NCI-H2107 (cell line): ENCODE measurements at regions not wholly inside any gene's neighbourhood (a gene's known extent, or its start where the extent isn't known, plus 50 kb on each side); places are given as distances from the start of the nearest gene placed in this dataset.
A peak's percentile ranks its signal among the peaks of the same experiment; 100 is the strongest.

ENCODE experiments used
- DNase-seq: peaks from one replicate; lab custom pipeline; 2025; lab: John Stamatoyannopoulos, UW

- no peak for DNase-seq
Observed at GRCh38 chr3:152054315-152054714, 180.9 kb downstream of the SUCNR1 start.

DNA sequence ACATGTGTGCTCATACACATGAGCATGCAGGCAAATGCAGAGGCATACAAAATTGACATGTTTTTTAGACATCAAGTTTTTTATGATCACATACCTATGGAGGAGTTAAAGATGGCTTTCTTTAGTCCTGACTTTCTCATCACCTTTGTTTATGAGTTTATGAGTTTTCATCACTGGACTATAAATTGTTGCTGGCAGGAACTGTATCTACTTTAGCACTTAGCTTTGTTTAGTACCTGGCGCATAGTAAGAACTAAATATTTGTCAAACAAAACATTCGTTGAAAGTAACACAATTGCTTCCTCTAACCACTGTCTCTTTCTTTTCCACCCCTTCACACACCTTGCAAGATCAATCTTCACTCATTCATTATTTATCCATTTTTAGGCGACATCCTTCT is 182.6 kb downstream of the SUCNR1 start:
- no peak for DNase-seq

DNA sequence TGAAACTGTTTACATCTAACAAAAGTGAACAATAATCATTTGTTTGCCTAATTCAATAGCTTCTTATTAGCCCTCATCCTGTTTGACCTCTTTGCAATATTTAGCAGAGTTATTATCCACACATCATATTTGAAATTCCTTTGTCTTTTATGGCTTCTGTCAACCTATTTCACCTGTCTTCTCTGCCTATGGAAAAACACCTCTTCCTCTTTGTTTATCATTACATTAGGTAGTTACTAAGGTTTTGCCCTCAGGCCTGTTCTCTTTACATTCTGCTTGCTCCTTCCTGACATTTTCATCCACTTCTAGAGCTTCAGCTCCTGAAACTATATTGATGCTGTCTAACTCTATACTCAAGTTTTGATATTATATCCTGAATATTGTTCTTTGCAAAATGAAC is 183.0 kb downstream of the SUCNR1 start:
- DNase-seq: no peak

GRCh38 chr3:152056987-152057386 is 183.5 kb downstream of the SUCNR1 start:
- no peak for DNase-seq

DNA sequence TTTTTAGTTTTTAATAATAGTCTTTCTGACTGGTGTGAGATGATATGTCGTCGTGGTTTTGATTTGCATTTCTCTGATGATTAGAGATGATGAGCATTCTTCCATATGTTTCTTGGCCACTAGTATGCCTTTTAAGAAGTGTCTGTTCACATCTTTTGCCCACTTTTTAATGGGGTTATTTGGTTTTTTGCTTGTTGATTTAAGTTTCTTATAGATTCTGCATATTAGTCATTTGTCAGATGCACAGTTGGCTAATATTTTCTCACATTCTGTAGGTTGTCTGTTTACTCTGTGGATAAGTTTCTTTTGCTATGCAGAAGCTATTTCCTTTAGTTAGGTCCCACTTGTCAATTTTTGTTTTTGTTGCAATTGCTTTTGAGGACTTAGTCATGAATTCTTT is 185.4 kb downstream of the SUCNR1 start:
- no peak for DNase-seq

GRCh38 chr3:152060701-152061100 is 187.3 kb downstream of the SUCNR1 start:
- DNase-seq: no peak

DNA sequence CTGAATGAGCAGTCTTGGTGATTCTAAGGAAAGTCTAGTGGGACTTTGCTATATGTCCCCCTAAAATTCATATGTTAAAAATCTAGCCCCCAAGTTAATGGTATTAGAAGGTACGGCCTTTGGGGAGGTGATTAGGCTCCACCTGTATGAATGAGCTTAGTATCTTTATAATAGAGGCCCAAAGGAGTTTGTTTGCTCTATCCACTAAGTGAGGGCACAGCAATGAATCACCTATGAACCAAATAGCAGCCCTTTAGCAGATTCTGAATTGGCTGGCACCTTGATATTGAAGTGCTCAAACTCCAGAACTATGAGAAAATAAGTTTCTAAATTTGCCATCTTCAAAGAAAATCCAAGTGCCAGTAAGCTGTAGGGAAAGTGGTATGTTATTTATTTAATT is 187.9 kb downstream of the SUCNR1 start:
- no peak for DNase-seq

DNA sequence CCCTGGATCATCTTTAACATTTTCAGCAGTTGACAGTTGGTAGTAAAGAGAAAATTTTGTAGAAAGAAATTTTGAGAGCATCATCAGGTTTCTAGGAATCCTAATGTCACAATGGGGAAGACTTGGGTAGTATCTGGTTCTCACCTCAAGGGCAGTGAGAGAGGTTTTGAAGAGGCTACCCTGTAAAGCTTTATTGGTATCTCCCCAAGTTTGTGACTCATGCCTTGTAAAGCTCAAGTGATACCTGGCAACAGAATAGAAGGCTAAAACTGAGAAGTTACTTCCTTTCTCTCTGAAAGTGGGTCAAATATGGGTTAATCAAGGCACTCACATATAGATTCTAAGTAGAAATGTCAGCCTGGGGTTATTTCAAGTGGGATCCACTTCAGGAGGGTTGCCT is 196.4 kb downstream of the SUCNR1 start:
- no peak for DNase-seq

DNA sequence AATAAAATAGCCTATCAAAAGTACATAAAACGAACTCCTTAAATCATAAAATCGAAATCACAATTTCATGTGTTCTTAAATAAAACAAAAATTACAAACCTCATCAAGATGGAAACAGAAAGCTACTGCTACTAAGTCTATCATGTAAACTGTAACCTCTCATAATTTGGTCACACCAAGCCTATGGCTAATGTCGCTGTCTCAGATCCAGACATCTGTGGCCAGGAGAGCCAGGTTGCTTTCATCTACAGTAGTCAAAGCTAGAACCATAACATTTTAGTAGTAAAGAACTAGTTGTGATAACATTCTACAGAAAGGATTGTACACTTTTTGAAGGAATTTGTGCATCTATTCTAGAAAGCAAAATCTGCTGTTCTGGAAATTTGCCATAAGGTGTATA is 197.4 kb upstream of the MBNL1 start:
- no peak for DNase-seq

- DNase-seq: no peak
Observed at GRCh38 chr3:152071924-152072323, 196.8 kb upstream of the MBNL1 start.

GRCh38 chr3:152073267-152073666 is 195.5 kb upstream of the MBNL1 start:
- no peak for DNase-seq

GRCh38 chr3:152076148-152076547 is 192.6 kb upstream of the MBNL1 start:
- no peak for DNase-seq

GRCh38 chr3:152079980-152080379 is 188.7 kb upstream of the MBNL1 start:
- DNase-seq: no peak

GRCh38 chr3:152083135-152083534 is 185.6 kb upstream of the MBNL1 start:
- peak; percentile 63 for DNase-seq

DNA sequence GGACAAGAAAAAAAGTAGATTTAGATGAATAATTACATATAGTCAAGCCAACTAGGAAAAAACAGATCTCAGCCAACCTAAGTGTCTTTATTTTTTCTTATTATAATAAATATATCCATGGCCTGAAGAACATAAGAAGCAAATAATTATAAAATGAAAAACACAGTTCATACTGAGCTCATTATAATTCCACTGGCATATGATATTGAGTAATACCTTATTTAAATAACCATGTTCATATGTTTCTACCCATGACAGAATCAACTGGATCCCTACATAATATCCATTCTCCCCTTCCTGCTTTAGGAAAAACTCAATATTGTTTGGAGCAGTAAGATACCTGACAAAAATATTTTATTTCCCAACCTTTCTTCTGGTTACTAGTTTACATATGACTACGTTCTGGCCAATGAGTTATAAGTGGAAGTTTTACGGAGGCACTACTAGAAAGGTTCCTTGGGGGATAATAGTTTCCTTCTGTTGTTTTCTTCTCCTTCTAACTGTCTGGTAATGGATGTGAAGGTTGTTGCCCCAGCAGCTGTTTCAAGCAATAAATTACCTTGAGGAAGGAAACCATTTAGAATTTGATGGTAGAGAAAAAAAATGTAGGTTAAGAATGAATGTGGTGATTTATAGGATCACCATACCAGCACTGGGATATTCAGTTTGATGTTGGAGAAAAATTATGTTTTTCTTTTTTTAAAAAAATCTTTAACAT is 184.1 kb upstream of the MBNL1 start:
- DNase-seq: no peak

DNA sequence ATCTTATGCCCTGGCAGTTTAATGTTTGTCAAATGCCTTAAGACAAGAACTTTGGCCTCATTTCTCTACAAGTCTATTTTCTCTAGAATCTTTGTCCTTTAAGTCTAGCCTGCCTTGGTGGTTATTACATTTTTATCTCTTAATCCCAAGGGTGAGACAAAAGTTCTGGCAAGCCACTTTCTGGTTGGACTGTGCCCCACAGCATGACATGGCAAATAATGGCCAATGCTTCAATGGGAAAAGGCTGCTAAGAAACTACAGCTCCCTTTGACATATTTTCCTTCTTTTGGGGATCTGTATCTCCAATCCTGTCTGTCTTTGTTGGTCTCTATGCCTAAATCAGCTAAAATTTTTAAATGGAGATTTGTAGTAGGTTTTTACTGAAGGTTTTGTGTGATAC is 181.6 kb upstream of the MBNL1 start:
- DNase-seq: no peak

DNA sequence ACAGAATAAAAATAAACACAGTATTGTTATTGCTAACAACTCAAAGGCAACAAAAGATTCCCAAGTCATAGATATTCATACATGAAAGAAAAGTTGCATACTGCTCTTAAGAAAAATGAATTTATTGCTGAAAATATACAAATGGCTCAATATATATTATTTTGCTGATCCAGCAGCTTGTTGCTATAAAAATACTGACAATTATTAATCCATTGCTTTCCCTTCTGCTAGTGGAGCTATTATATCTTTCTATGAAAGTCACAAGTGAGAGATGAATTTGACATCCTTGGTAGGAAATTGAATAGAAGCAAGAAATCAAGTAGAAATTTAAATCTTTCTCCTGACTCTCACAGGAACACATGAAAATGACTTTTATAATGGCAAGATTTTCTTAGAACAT is 179.2 kb upstream of the MBNL1 start:
- no peak for DNase-seq

DNA sequence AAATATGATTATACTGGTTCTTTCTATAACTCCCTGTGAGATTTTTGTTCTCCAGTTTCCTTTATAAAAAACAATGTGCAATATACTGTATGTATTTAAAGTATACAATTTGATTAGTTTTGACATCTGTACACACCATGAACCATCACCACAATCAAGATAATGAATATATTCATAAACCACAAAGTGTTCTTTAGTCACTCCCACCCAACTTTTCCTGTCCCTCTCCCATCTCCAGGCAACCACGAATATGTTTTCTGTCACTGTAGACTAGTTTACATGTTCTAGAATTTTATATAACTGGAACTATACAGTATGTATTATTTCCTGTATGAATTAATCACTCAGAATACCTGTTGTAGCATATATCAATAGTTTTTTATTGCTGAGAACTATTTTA is 177.0 kb upstream of the MBNL1 start:
- no peak for DNase-seq

- no peak for DNase-seq
Observed at GRCh38 chr3:152093901-152094300, 174.8 kb upstream of the MBNL1 start.

DNA sequence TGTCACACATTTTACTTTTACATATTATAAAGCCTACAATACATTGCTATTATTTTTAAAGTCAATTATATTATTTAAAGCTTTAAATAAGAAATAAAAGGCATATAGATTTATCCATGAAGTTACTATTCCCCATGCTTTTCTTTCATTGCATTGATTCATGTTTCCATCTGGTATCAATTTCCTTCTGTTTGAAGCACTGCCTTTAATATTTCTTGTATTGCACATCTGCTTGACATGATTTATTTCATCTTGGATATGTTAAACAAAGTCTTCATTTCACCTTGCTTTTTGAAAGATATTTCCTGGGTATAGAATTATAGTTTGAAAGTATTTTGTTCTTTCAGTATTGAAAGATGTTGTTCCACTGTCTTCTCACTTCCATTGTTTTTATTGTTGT is 174.3 kb upstream of the MBNL1 start:
- no peak for DNase-seq

- DNase-seq: no peak
Observed at GRCh38 chr3:152095472-152095871, 173.3 kb upstream of the MBNL1 start.

DNA sequence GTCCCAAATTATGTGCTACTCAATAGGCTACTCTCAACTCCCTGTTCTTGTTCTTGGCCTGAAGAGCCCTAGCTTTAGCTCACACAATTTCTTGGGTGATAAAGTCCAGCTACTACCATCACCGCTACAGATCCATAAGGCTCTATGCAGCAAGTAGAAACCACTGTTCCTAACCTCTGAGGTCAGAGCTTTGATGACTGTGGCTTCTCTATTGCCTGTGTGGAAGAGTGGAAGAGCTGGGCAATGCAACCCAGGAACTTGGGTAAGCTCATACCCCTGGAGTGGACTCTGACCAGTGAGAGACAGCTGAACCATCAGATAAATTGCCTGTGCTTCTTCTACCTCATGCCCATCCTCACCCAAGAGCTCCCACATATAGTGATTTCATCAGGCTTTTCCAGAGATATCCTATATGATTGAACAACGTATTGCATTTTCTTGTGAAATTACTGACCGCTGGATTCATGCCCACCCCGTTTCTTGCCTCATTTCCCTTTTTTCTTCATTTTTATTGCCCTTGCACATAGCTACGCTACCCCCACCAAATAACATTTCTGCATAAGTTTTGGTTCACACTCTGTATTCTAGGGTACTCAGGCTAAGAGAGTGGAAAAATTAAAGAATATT is 172.3 kb upstream of the MBNL1 start:
- no peak for DNase-seq

DNA sequence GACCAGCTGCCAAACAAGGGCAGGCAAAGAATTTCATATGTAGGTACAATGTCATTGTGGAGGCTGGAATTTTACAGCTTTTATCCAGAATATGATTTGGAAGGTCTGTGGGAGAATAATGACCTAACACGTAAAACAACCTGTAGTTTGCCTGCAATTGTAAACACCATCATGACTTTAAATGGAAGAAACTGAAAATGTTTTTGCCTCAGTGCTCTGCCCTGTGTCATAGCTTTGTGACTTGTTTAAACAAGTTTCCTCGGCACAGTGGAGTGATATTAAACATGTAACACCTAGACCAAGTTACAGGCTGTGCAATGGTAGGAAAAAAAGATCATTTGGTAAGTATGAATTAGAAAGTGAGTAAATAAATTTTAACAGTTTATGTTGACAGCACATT is 171.6 kb upstream of the MBNL1 start:
- no peak for DNase-seq

- no peak for DNase-seq
Observed at GRCh38 chr3:152097770-152098169, 171.0 kb upstream of the MBNL1 start.
